Spleen (tissue), 11 donors: ENCODE measurements at regions not wholly inside any gene's neighbourhood (a gene's known extent, or its start where the extent isn't known, plus 50 kb on each side); places are given as distances from the start of the nearest gene placed in this dataset.

Source experiments
- DNase-seq: peaks from one replicate; pipeline ENCODE4 v3.0.0-alpha.2; 2020
- H3K27ac ChIP-seq, 8 donors: fragments of 200-600 bp; sonication (generic) in 7 of 8; 1 replicate in 4 of 8; 2 replicates in 4 of 8; pipeline versions ENCODE4 v1.5.0 to v1.8.0; 2016 to 2021; ENCODE audit warnings: inconsistent platforms in 4 of 8, mild to moderate bottlenecking in 4 of 8, moderate library complexity in 1 of 8
- H3K27me3 ChIP-seq, 7 donors: fragments of 200-600 bp; sonication (generic) in 6 of 7; replicated peaks in 1 of 7; 1 replicate in 4 of 7; 2 replicates in 3 of 7; pipeline versions ENCODE4 v1.5.0 to v1.8.0; 2016 to 2021; ENCODE audit warnings: inconsistent platforms in 3 of 7, mild to moderate bottlenecking in 1 of 7
- H3K36me3 ChIP-seq, 6 donors: fragments of 200-600 bp; sonication (generic) in 5 of 6; 1 replicate in 4 of 6; 2 replicates in 2 of 6; pipeline versions ENCODE4 v1.5.0 to v1.8.0; 2016 to 2021; ENCODE audit warnings: inconsistent platforms in 2 of 6
- H3K4me1 ChIP-seq, 6 donors: fragments of 200-600 bp; sonication (generic) in 5 of 6; 1 replicate in 3 of 6; 2 replicates in 3 of 6; pipeline versions ENCODE4 v1.5.0 to v1.8.0; 2016 to 2021; ENCODE audit warnings: inconsistent platforms in 3 of 6
- H3K4me3 ChIP-seq, 8 donors: fragments of 200-600 bp; sonication (generic) in 7 of 8; 1 replicate in 4 of 8; 2 replicates in 4 of 8; pipeline versions ENCODE4 v1.5.0 to v1.8.0; 2016 to 2021; ENCODE audit warnings: inconsistent platforms in 4 of 8, mild to moderate bottlenecking in 4 of 8, moderate library complexity in 2 of 8
- H3K9me3 ChIP-seq, 8 donors: fragments of 200-600 bp; sonication (generic) in 7 of 8; 1 replicate in 4 of 8; 2 replicates in 4 of 8; pipeline versions ENCODE4 v1.5.0 to v1.8.0; 2016 to 2021; ENCODE audit warnings: inconsistent platforms in 4 of 8
- CTCF ChIP-seq, 11 experiments: fragments of 200-600 bp in 7 of 11; fragments of 450-650 bp in 4 of 11; sonication (generic) in 4 of 11; IDR thresholded peaks in 8 of 11; conservative IDR thresholded peaks in 3 of 11; 1 replicate in 7 of 11; 2 replicates in 4 of 11; pipeline versions ENCODE4 v1.4.0 to v1.8.0; 2016 to 2021; ENCODE audit warnings: antibody characterized with exemption in 11 of 11, inconsistent platforms in 4 of 11, mild to moderate bottlenecking in 1 of 11
- POLR2A ChIP-seq, 3 donors: fragments of 450-650 bp; IDR thresholded peaks; one replicate each; pipeline ENCODE4 v1.5.1; 2017; ENCODE audit warnings: antibody characterized with exemption in 3 of 3, mild to moderate bottlenecking in 1 of 3
- POLR2AphosphoS5 ChIP-seq, 3 donors: sonication (generic); formaldehyde crosslinking; IDR thresholded peaks; one replicate each; pipeline ENCODE4 v1.5.1; 2017; ENCODE audit warnings: antibody characterized with exemption in 3 of 3
- WGBS, 5 donors: extraction: QIAGEN DNeasy Blood & Tissue Kit in 3 of 5; methylation state at CpG; one replicate each; pipeline versions ENCODE4 v1.1.5 to v1.1.7; 2013 to 2018; 5-methylcytosine and 5-hydroxymethylcytosine counted together
- intact Hi-C: fragments of 100-400 bp; cut with DNase I; formaldehyde crosslinking; loops from one replicate; pipeline ENCODE4 v1.15.0; 2023; ENCODE audit warnings: low total_unique reads
- donor health status: healthy with polysubstance abuse.
- donor health status: DM: no; HTN: no; CAD: no; lungs with moderate emphysema.
- donor health status: DM: no; HTN: no; CAD: no.
- donor health status: Bipolar disorder and iron deficiency.
- donor health status: healthy.
- donor health status: DM: no; HTN: no; CAD: no.
- donor health status: DM: yes; HTN: yes; CAD: no.

GRCh38 chr2:196328088-196328680, 156.8 kb upstream of the STK17B start:
- H3K4me1 ChIP-seq = peaks cover 0 to 5% (median 0%) of the 10 kb centered on the region in 6 donors
- no peak for DNase-seq
- H3K4me3 ChIP-seq = no peak overlapping the region
- no peaks in the 10 kb centered on the region for H3K27me3 ChIP-seq
- intact Hi-C loops = no loop called here
- peaks cover 0 to 5% (median 0%) of the 10 kb centered on the region in 6 donors for H3K36me3 ChIP-seq
- H3K9me3 ChIP-seq = no peaks in the 10 kb centered on the region
- TF ChIP-seq CTCF (IDR thresholded peaks at IDR 0.05 in 8 of 11, conservative IDR thresholded peaks at IDR 0.05 in 3 of 11) (no peak), POLR2AphosphoS5 (IDR thresholded peaks at IDR 0.05) (no peak), POLR2A (IDR thresholded peaks at IDR 0.05) (no peak)
- WGBS, 5 donors = 58 to 70% (median 62%) methylated on average over 3 of the region's 3 CpGs
- no peak overlapping the region for H3K27ac ChIP-seq

GRCh38 chr2:196329959-196330358, 158.6 kb upstream of the STK17B start:
- Histone ChIP-seq H3K36me3 (no peaks in the 10 kb centered on the region), H3K27ac (no peak overlapping the region), H3K4me3 (no peak overlapping the region), H3K4me1 (peaks cover 0 to 5% (median 0%) of the 10 kb centered on the region in 6 donors), H3K9me3 (no peaks in the 10 kb centered on the region), H3K27me3 (no peaks in the 10 kb centered on the region)
- no peak for DNase-seq
- intact Hi-C loops = no loop called here
- TF ChIP-seq POLR2AphosphoS5 (IDR thresholded peaks at IDR 0.05) (no peak), POLR2A (IDR thresholded peaks at IDR 0.05) (no peak), CTCF (IDR thresholded peaks at IDR 0.05 in 8 of 11, conservative IDR thresholded peaks at IDR 0.05 in 3 of 11) (no peak)
- 74 to 93% (median 83%) methylated on average over 2 of the region's 2 CpGs for WGBS, 5 donors

- no peak for TF ChIP-seq POLR2A (IDR thresholded peaks at IDR 0.05)
- no peak for TF ChIP-seq CTCF (IDR thresholded peaks at IDR 0.05 in 8 of 11, conservative IDR thresholded peaks at IDR 0.05 in 3 of 11)
- no peak for TF ChIP-seq POLR2AphosphoS5 (IDR thresholded peaks at IDR 0.05)
- 85 to 94% (median 91%) methylated on average over 4 of the region's 4 CpGs for WGBS, 5 donors
- Histone ChIP-seq H3K4me3 (no peak overlapping the region), H3K27me3 (no peaks in the 10 kb centered on the region), H3K9me3 (no peaks in the 10 kb centered on the region), H3K27ac (no peak overlapping the region), H3K36me3 (no peaks in the 10 kb centered on the region), H3K4me1 (peaks cover 0 to 5% (median 0%) of the 10 kb centered on the region in 6 donors)
- DNase-seq = no peak
- intact Hi-C loops = no loop called here
Observed at GRCh38 chr2:196330645-196331044, 159.3 kb upstream of the STK17B start.

- H3K27ac ChIP-seq = peak overlapping the region in 4 of 8 donors; percentile 8 to 41 (median 34)
- H3K9me3 ChIP-seq = no peaks in the 10 kb centered on the region
- DNase-seq = no peak
- H3K27me3 ChIP-seq = no peaks in the 10 kb centered on the region
- WGBS, 5 donors = 56 to 73% (median 64%) methylated on average over 5 of the region's 5 CpGs
- no peak overlapping the region for H3K4me3 ChIP-seq
- H3K4me1 ChIP-seq = peaks cover 0 to 5% (median 0%) of the 10 kb centered on the region in 6 donors
- H3K36me3 ChIP-seq = no peaks in the 10 kb centered on the region
- TF ChIP-seq POLR2A (IDR thresholded peaks at IDR 0.05) = no peak
- intact Hi-C loops = no loop called here
Observed at GRCh38 chr2:196331143-196331542, 159.8 kb upstream of the STK17B start.
